GM04503 (cell line): ENCODE measurements at regions not wholly inside any gene's neighbourhood (a gene's known extent, or its start where the extent isn't known, plus 50 kb on each side); places are given as distances from the start of the nearest gene placed in this dataset.

Experiments
- DNase-seq: peaks from one replicate; pipeline ENCODE4 v3.0.0-alpha.2; 2012; ENCODE audit warnings: low read depth

DNA sequence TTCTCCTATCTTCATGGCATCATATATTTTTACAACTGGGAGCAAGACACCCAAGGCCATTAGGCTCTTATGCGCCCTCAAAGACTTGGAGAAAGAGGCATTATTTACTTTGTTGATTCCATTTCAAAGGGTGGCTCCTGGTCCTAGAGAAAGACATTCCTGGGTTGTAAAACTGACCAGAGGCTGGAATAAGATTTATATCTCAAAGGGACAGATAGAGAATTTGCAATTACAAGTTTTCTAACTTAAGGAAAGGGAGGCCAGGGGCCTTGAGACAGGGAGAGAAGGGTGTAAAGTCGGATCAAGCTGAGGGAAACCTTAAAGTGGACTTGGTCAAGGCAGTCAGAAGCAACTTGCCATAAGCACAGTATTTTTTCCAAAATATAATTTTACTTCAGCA lies 1086.0 kb downstream of the SORCS3 start:
- no peak for DNase-seq

DNA sequence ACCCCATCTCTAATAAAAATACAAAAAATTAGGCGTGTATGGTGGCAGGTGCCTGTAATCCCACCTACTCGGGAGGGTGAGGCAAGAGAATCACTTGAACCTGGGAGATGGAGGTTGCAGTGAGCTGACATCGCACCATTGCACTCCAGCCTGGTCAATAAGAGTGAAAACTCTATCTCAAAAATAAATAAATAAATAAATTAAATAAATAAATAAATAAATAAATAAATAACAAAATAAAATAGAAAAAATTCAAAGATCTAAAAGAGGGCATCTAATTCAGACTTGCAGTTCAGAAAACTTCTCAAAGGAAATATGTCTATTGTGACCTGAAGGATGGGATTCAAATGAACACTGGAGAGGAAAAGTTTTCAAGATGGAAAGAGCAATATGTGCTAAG lies 1085.1 kb downstream of the SORCS3 start:
- no peak for DNase-seq

DNA sequence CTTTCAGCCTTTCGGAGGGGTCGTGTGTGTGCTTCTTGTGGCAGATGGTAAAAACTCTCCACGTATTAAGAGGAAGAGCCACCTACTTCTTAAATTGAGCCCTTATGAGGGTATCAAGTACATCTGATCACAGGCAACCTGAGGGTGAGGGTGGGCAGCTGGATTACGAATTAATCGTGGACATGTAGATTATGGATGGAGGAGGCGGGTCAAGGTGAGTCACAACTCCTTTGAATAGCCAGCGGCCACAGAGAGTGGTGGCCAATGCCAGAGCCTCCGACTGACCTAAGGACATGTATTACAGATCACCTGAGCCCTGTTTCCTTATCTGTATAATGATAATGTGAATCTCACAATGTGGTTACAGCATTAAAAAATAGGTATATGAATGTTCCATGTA lies 1083.9 kb downstream of the SORCS3 start:
- no peak for DNase-seq

DNA sequence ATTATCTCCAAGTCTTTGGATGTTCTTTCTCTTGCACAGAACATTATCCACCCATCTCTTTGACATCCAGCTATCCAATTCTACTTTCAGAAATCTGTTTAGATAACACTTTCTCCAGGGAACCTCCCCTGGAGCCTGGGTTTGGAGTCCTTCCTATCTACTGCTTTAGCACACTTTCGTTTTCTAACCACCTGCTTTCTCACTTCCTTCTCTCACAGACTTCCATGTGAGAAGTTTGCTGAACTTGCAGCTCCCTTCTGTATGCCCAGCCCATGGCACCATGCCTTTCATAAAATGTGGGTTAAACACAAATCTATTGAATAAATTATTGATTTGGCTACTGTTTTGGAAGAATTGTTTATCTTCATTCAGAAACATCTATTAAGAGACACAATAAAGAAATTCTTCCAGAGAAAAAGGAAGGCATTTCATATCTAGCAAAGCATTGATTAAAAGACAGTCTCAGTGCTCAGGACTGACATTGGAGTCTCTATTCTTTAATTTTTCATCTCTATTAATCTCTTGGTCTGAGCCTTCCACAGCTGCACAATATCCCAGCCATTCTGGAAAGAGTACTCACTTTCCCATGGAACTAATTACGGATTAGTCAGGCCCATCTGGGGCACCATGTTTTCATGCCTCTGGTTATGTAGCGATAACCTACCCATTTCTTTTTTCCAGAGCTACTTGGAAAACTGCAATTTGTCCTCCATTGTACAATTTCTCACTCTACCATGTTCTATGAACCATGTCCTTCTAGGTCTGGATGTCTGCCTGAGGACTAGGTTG lies 1077.3 kb downstream of the SORCS3 start:
- DNase-seq = no peak

DNA sequence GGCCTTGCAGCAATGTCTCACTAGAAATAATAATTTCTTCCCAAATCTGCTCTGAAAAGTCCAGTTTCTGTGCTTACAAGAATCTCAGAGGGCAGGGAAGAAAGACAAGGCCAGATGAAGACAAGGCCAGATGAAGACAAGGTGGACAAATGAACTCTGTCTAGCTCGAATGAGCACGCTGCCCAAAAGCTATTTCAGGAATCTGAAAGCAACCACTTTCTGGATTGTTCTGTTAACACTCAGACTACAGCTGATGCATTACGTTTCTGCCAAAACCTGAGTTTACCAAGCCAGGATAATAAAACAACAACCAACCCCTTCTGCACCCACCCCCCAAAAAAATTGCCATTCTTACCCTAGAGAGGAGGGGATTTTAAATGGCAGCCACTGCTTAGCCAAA lies 1073.6 kb downstream of the SORCS3 start:
- no peak for DNase-seq

DNA sequence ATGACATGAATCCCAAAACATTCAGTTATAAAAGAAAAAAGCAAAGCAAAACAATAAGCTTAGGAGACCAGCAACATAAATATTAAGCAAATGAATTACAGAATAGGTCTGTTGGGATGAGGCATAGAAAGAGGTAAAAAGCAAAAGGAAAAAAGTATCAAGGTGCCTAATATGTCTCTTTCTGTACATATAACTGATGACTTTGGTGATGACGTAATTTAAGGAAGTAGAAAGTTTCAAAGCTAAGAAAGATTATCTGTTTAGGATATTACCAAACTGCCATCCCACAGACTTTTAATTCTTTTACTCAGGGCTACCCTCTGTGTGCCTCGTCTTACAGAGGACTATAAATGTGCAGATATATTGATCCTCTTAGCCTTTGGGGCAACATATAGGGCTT lies 1066.5 kb downstream of the SORCS3 start:
- DNase-seq = no peak

DNA sequence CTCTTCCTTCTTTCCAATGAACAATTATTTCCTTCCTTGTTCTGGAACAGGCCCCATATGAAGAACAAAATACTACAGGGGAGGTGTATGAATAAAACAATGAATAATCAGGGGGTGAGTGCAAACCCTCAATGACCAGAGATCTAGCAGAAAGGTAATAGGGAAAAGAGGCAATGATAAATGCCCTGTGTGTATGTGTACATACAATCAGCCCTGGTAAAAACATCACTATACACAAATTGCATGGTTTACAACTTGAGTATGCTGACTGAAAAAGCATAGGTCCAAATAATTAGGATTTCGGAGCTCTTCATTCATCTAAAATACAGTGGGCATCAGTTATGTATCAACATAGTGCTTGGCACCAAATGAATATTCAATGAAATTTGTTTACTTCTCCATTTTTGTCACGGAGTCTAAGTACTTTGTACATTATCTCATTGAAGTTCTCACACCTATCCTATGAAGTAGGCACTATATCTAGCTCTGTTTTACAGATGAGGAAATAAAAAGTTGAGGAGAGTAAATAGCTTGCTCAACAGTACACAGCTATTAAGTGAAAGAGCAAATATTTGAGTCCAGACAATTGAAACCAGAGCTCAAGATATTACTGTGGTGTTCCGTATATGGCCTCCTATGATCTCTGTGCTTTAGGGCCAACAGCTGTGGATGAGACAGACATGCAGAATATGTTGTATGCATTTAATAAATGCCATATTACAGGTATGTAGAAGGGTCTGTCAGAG lies 1065.4 kb downstream of the SORCS3 start:
- no peak for DNase-seq

DNA sequence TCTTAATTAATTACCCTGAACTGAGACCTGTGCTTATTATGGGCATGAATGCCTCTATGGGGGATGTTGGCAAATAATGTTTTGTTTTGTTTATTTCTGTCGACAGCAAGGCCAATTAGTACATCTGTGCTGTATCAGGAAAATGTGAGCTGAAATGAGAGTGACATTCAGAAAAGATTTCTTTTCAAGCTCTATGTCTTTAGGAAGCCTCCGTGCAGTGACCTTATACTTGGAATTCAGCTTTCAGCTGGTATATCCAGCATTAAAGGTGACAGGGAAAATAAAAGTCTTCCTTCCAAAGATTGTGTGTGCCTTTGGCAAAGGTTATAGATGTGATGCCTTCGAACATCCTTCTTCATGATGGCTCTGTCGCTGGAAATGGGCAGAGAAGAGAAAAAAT lies 1061.1 kb downstream of the SORCS3 start:
- no peak for DNase-seq

DNA sequence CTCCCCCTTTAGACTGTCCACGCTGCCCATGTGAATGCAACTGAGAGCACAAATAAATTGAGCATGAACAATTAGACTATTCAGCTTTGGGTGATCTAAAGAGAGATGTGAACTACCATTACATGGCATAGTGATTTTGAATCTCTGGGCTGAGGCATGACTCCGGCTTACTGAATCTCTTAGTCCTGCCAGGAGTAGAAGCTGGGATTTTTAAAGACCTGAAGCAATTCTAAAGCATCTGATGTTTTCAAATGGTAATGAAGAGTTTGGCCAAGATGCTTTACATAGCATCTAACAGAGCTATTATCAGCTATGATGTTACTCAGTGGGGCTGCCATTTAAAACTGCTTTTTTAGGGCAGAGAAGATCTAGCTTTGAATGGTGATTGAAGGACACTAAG lies 1059.1 kb downstream of the SORCS3 start:
- DNase-seq = no peak

DNA sequence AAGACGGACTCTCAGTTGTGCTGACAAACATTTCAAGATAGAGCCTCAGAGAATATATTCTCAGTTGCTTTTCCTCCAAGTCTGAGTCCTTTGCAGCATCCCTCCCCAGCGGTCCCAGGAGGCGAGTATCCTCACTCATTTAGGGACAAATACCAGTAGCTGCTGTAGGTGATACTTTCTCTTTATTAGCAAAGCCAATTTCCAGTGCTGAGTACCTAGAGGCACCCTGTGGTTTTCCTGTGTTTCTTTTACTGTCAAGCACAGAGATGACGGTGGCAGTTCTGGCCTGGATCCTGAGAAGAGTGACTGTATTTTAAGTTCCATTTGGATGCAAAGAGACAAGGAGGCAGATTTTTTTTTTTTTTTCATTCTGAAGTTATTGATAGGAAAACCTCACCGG lies 1058.4 kb downstream of the SORCS3 start:
- no peak for DNase-seq

DNA sequence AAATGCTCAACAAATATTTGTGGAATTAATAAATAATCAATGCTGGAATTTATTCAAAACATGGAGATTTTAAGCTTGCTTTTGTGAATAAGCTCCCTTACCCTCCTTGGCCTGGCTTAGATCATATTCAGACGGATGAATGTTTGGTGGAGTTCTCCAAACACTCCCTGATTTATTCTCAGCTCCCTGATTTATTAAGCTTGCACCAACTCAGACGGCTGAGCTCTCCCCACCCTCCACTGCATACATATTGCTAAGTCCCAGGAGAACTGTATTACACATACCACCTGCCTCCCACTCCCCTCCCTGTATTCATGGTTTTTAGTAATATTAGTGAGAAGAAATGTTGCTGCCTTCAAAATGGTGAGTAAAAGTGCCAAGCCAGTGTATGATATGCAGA lies 1057.5 kb downstream of the SORCS3 start:
- no peak for DNase-seq

DNA sequence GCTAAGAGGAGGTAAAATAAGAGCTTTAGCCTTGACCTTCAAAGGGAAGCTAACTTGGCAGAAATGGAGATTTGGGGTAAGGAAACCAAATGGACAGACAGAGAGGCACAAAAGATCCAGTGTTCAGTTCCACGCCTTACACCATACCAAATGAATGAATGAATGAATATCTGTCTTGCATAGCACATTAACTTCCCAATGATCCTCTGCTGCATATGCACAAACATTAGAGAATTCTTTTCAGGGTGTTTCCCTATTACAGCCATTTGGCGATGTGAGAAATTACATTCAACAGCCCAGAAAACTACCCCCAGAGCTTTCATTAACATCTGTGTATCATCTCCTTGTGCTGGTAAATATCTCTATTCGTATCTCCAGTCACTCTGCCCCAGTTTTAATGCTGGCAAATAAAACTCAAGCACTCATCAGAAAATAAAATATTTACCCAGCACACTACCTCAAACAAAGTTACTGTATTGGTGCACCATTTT lies 1056.2 kb downstream of the SORCS3 start:
- DNase-seq = no peak

DNA sequence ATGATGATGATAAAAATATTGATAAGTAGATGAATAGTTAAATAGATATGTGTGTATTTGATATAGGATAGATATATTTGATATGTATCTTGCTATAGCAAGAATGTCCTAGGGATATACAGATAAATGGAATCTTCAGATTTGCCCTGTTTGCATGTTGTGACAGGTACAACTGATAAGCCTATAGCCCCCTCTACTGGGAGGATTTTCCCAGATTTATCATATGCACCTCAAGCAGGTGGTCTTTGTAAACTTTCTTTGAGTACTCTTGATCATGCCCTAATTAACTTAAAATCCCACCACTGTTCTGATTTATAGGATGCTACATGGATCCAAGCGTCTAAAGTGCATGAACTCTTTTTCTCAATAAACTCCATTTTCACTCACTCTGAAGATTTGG lies 1050.7 kb downstream of the SORCS3 start:
- DNase-seq = no peak

DNA sequence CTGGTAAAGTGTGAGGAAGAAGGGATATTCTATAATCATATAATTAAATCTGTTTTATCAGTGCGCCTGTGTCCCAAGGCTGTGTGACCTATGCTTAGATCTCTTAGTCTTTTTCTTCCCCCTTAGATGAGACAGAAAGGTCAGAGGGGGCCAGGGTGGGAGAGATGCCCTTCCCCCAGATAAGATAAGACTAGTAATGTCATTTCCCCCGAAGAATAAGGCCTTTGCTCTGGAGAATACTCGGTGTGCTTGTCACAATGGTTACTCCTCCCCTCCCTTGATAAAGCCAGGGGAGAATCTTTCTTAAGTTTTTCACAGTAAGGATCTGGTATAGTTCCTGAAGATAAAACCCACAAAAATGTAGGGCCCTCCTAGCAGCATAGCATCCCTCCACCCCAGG lies 1041.8 kb downstream of the SORCS3 start:
- no peak for DNase-seq

DNA sequence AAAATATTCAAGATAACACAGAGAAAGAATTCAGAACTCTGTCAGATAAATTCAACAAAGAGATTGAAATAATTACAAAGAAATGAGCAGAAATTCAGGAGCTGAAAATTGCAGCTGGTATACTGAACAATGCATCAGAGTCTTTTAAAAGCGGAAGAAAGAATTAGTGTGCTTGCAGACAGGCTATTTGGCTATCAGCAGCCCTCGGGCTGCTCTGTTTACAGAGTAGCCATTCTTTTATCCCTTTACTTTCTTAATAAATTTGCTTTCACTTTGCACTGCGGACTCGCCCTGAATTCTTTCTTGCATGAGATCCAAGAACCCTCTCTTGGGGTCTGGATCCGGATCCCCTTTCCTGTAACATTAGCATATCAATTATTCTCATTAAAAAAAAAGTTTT lies 1040.0 kb downstream of the SORCS3 start:
- no peak for DNase-seq

DNA sequence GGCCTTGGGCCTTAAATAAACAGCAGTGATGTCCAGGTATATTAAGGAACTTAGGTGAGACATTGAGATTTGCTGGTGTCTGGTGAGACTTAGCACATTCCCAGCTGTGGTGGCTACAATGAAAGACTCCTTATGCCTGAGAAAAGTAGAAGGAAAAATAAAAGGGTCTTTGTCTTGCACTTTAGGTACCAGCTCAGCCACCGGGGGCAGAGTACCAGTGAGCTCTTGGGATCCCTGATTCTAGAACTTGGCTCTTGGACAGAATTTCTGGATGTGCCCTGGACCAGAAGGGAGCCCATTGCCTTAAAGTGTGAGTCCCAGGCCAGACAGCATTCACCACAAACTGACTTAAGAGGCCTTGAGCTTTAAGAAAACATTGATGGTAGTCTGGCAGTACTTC lies 1038.7 kb downstream of the SORCS3 start:
- DNase-seq = no peak

DNA sequence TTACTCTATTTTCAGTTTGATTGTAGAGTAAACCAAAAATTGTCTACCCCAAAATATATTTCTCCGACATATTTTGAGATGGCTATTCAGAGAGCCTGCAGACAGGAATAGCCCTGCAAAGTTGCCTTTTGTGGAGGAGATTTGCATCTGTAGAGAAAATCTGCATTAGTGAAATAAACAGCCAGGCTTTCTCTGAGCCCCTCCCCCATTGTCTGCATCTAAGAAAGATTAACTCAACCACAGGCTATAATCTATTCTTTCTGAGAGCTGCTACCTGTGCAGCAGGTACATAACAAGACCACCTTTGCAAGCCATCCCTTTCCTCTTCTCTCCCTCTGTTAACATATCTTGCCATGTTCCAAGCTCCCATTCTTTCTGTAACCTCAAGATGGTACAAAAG lies 1034.2 kb downstream of the SORCS3 start:
- DNase-seq = no peak

DNA sequence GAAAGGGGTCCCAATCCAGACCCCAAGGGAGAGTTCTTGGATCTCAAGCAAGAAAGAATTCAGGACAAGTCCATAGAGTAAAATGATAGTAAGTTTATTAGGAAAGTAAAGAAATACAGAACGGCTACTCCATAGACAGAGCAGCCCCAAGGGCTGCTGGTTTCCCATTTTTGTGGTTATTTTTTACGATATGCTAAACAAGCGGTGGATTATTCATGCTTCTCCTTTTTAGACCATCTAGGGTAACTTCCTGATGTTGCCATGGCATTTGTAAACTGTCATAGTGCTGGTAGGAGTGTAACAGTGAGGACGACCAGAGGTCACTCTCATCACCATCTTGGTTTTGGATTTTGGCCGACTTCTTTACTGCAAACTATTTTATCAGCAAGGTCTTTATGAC lies 1033.4 kb downstream of the SORCS3 start:
- no peak for DNase-seq

DNA sequence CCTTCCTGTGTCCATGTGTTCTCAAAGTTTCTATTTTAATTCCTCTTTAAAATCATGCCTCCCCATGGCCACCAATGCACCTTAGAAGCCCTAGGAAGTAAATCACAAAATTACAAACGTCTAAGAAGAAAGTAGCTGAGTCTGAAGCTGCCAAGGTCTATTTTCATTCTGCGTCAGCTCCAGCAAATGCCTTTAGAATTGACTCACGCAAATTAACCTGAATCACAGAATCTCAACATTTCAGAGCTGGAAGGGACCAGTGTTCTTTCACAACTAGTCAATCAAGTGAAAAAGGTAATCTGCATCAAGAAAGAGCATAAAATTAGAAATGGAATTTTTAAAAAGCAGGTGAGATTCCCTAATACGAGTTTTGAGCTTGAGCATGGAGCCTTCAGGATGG lies 1017.6 kb downstream of the SORCS3 start:
- no peak for DNase-seq

DNA sequence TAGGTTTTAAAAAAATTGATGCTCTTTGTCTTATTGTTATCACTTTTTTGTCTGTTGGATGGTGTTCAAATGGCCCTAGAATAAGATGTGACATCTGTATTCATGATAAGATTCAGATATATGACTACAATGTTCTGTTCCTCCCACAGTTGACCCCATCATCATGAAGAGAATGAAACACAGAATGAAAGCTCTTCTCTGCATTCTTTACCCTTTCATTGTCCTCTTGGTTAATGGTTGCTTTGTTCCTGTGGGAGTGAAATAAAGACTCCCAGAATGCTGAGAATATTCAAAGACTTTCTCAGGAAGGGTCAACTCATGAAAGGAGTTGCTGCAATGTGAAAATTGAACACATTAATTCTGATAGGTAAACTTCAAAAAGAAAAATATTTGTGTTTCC lies 1015.8 kb downstream of the SORCS3 start:
- no peak for DNase-seq

DNA sequence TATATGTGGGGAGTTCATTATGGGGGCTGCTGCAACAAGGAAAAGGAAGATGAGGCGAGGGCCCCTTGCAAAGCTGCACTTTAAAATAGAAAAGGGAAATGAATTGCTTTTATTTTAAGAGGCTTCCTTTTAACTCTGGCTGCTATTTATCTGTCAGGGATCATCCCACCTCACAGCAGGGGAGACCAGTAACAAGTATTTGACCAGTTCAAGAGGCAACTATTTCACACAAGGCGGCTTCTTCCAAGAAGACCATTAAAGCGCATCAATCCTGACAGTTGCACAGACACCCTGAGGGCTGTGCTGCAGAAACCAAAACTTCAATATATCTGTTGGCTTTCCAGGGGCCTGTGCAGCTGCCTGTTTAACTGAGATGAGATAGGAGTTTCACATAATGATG lies 1009.2 kb downstream of the SORCS3 start:
- no peak for DNase-seq

DNA sequence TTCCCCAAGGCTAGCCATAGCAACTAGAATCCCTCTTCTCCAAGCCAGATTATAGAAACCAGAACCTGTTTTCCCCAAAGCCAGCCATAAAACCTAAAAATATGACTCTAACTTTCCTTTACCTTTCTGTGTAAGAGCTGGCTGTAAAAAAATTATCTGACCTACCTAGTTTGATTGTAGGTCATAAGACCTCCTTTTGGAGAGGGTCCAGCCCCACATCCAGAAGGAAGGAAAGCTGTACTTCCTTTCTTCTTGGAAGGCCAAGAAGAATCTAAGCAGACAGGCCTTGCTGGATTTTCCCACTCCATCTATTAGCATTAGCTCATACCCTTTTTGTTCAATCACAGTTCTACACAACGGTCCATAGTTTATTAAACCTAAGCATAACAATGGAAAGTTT lies 1006.3 kb downstream of the SORCS3 start:
- no peak for DNase-seq

DNA sequence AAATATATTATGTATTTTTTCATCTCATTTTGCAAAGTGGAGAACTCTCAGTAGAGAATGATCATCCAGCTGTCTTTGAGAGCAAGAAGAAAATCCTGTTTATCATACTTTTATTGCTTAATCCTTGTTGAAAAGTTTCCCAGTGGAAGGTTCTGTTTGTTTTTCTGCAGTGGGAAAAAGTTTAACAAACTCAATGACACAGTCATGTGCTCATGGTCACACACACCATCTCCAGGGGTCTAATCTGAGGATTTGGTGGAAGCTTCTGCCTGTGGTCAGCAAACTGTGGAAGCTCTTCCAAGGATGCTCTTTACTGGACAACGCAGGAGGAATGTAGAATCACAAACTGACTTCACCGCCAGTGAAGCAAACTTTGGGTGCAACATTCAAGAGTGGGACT lies 1003.9 kb downstream of the SORCS3 start:
- DNase-seq = no peak

DNA sequence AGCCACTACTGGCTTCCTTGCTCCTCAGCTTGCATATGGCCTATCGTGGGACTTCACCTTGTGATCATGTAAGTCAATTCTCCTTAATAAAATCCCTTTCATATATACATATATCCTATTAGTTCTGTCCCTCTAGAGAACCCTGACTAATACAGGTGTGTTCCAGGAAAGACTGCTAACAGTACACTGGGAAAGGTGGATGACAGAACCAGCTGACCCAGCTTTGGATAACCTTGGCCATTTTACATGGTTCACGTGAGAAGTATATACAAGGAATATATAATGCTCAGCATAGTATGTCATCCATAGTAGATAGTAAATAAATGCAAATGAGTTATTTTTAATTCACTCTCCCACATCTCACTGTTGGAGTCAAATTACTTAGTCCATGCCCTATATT lies 1003.5 kb downstream of the SORCS3 start:
- DNase-seq = no peak
